GM12891 (cell line): ENCODE measurements at regions not wholly inside any gene's neighbourhood (a gene's known extent, or its start where the extent isn't known, plus 50 kb on each side); places are given as distances from the start of the nearest gene placed in this dataset.

Experiments
- POLR2A ChIP-seq: IDR thresholded peaks from 2 replicates; pipeline ENCODE4 v1.6.1; 2011; ENCODE audit warnings: low read depth, low read length, control low read depth
- POLR2AphosphoS5 ChIP-seq: IDR thresholded peaks from 2 replicates; pipeline ENCODE4 v1.6.1; 2011; ENCODE audit warnings: low read depth, low read length, control low read depth
- POU2F2 ChIP-seq: IDR thresholded peaks from 2 replicates; pipeline ENCODE4 v1.6.1; 2011; ENCODE audit warnings: low read depth, mild to moderate bottlenecking, control low read depth, low read length, moderate library complexity
- SPI1 ChIP-seq: IDR thresholded peaks from 2 replicates; pipeline ENCODE4 v1.6.1; 2011; ENCODE audit warnings: low read depth, low read length, control low read depth
- TAF1 ChIP-seq: IDR thresholded peaks from 2 replicates; pipeline ENCODE4 v1.6.1; 2011; ENCODE audit warnings: low read depth, low read length, control low read depth

GRCh38 chr5:158061451-158061850 is 202.5 kb upstream of the CLINT1 start:
- no peak for TF ChIP-seq TAF1
- no peak for TF ChIP-seq POLR2A
- no peak for TF ChIP-seq POLR2AphosphoS5
- TF ChIP-seq SPI1, result no peak
- no peak for TF ChIP-seq POU2F2
